GM12878 (cell line): ENCODE measurements at regions not wholly inside any gene's neighbourhood (a gene's known extent, or its start where the extent isn't known, plus 50 kb on each side); places are given as distances from the start of the nearest gene placed in this dataset.

ENCODE experiments used
- CEBPB ChIP-seq, 2 experiments: fragments of 150-350 bp in 1 of 2; IDR thresholded peaks; 2 replicates each; pipeline ENCODE4 v1.6.1; 2012 to 2014; ENCODE audit warnings: low read depth in 2 of 2, low read length in 2 of 2, borderline replicate concordance in 1 of 2, inconsistent platforms in 1 of 2
- CUX1 ChIP-seq: IDR thresholded peaks from 2 replicates; pipeline ENCODE4 v1.6.1; 2012; ENCODE audit warnings: improper control_type of control experiment, low read depth, low read length; ENCODE audit not compliant: insufficient replicate concordance
- HDGF ChIP-seq: fragments of 450-650 bp; IDR thresholded peaks from 2 replicates; pipeline ENCODE4 v1.6.1; 2016; ENCODE audit warnings: antibody characterized with exemption
- JUNB ChIP-seq: IDR thresholded peaks from 2 replicates; pipeline ENCODE4 v1.6.1; 2016; ENCODE audit warnings: antibody characterized with exemption, mild to moderate bottlenecking
- JUND ChIP-seq: IDR thresholded peaks from 2 replicates; pipeline ENCODE4 v1.6.1; 2012; ENCODE audit warnings: low read depth, mild to moderate bottlenecking, low read length, improper control_type of control experiment, moderate library complexity
- KAT2A ChIP-seq: conservative IDR thresholded peaks from 2 replicates; pipeline ENCODE4 v1.6.1; 2011; ENCODE audit warnings: low read depth, low read length; ENCODE audit not compliant: control insufficient read depth
- MTA2 ChIP-seq: fragments of 450-650 bp; IDR thresholded peaks from 2 replicates; pipeline ENCODE4 v1.6.1; 2016; ENCODE audit warnings: low read depth, mild to moderate bottlenecking, moderate library complexity
- NFYB ChIP-seq: IDR thresholded peaks from 2 replicates; pipeline ENCODE4 v1.6.1; 2011; ENCODE audit warnings: low read depth, mild to moderate bottlenecking, low read length, improper control_type of control experiment, moderate library complexity; ENCODE audit not compliant: insufficient read depth
- NRF1 ChIP-seq: conservative IDR thresholded peaks from 2 replicates; pipeline ENCODE4 v1.6.1; 2011; ENCODE audit warnings: mild to moderate bottlenecking, low read depth, low read length, improper control_type of control experiment
- PAX8 ChIP-seq: fragments of 450-650 bp; IDR thresholded peaks from 2 replicates; pipeline ENCODE4 v1.6.1; 2017; ENCODE audit warnings: mild to moderate bottlenecking, moderate library complexity
- PRDM15 ChIP-seq: fragments of 450-650 bp; formaldehyde crosslinking; IDR thresholded peaks from 2 replicates; pipeline ENCODE4 v1.4.0; 2020; ENCODE audit warnings: mild to moderate bottlenecking, moderate library complexity
- RUNX3 ChIP-seq: IDR thresholded peaks from 2 replicates; pipeline ENCODE4 v1.6.1; 2012; ENCODE audit warnings: low read length, inconsistent platforms

- no peak for TF ChIP-seq RUNX3
- TF ChIP-seq HDGF, result no peak
- TF ChIP-seq JUNB, result no peak
- TF ChIP-seq PRDM15 (CRISPR knock-in tag), result no peak
- TF ChIP-seq JUND, result no peak
- TF ChIP-seq CUX1, result no peak
- no peak for TF ChIP-seq MTA2
- TF ChIP-seq KAT2A, result no peak
- no peak for TF ChIP-seq CEBPB (IDR thresholded peaks at IDR 0.05; ENCODE audit: borderline replicate concordance in 1 of 2, low read depth in 2 of 2, low read length in 2 of 2)
- TF ChIP-seq NRF1, result no peak
- TF ChIP-seq NFYB, result no peak
- TF ChIP-seq PAX8, result no peak
Measured at GRCh38 chr17:5686074-5686635, 101.8 kb upstream of the NLRP1 start (continued).
